ENCODE measurements at regions not wholly inside any gene's neighbourhood (a gene's known extent, or its start where the extent isn't known, plus 50 kb on each side); places are given as distances from the start of the nearest gene placed in this dataset.

- TF ChIP-seq CTCF (IDR thresholded peaks at IDR 0.05) (no peak), POLR2A (IDR thresholded peaks at IDR 0.05) (no peak)
Observed at GRCh38 chr3:181418233-181418632, 293.5 kb upstream of the SOX2 start.

Data from testis (tissue), 2 donors.